ENCODE measurements at regions not wholly inside any gene's neighbourhood (a gene's known extent, or its start where the extent isn't known, plus 50 kb on each side); places are given as distances from the start of the nearest gene placed in this dataset.
"Not testable (repeated sequence)": the region's sequence is repeated elsewhere in the genome, so short reads cannot be mapped to it uniquely, and the experiment has no call there.

GRCh38 chr1:234915924-234916675, 212.5 kb downstream of the TOMM20 start:
- intact Hi-C loops (cut with DNase I) = loop anchor here (2.0 to 5.0 kb wide), 4 partner anchors 46 to 314 kb away; no protein-coding TSS in a partner anchor
- DNase-seq (ENCODE audit: low spot score) = peak; percentile 74

GRCh38 chr1:234914606-234915290, 213.9 kb downstream of the TOMM20 start:
- intact Hi-C loops (cut with DNase I) = loop anchor here (5.0 kb wide), 3 partner anchors 48 to 312 kb away; no protein-coding TSS in a partner anchor
- DNase-seq (ENCODE audit: low spot score) = peak; percentile 65

DNA sequence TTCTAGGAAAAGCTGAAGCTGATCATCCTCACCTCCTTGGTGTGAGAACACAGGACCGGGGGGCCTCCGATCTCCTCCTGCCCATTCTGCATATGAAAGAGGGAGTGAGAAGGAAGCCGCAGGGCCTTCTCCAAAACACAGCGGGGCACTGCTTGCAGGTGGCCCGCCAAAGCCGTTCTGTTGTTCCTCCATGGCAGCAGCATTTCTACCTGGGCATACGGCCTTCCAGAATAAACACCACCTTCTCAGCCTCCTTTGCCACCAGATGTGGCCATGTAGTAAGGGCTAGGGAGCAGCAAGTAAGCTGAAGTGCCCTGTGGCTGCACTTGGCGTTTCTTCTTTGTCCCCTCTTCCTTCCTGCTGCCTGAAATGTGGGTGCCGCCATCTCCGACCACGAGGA, 214.9 kb downstream of the TOMM20 start:
- intact Hi-C loops (cut with DNase I) = no loop called here
- DNase-seq (ENCODE audit: low spot score) = peak; percentile 15

DNA sequence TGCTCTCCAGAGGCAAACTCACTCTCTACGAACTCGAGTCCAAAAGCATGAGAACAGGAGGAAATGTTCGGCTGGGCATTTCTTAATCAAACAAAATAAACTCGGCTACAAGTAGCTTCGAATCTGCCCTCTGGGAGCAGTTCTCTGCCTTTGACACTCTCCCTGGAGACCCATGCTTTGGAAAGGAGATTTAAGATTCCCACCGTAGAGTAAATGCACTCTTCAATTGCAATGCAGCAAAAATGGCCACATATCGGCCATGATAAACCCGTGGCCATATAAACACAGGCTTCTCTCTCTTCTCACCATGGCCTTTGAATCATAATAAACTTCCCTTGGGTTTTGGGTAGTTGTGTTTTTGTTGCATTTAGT, 215.4 kb downstream of the TOMM20 start:
- DNase-seq (ENCODE audit: low spot score) = peak; percentile 5
- intact Hi-C loops (cut with DNase I) = no loop called here

GRCh38 chr1:234912548-234913277, 215.9 kb downstream of the TOMM20 start:
- intact Hi-C loops (cut with DNase I) = no loop called here
- peak; percentile 70 for DNase-seq (ENCODE audit: low spot score)

DNA sequence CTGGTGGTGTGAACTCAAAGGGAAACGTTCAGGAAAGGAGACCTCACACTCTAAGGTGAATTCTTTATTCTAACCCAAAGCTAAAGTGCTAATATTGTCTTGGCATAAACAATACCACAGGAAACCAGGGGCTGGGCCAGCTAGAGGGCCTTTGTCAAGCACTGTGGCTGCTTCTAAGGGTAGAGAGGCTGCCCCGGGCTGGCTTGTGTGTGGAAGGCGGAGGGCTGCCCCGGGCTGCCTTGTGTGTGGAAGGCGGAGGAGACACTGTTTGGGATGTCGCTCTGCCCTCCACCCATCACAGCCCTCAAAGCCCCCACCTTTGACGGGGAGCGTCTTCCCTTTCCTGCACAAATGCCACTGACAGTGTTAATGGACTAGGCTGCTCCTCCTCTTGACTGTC, 216.8 kb downstream of the TOMM20 start:
- no peak for DNase-seq (ENCODE audit: low spot score)
- intact Hi-C loops (cut with DNase I) = no loop called here

GRCh38 chr1:234911136-234911535, 217.5 kb downstream of the TOMM20 start:
- DNase-seq (ENCODE audit: low spot score) = not testable (repeated sequence)

DNA sequence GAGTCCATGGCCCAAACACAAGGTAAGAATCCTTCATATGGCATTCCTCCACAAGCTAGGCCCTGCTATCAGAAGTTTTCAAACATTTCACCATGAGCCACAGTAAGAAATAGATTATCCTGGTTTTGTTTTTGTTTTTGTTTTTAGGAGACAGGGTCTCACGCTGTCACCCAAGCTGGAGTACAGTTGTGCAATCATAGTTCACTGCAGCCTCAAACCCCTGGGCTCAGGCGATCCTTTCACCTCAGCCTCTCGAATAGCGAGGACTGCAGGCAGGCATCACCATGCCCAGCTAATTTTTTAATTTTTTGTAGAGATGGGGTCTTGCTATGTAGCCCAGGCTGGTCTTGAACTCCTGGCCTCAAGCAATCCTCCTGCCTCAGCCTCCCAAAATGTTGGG, 218.8 kb downstream of the TOMM20 start:
- DNase-seq (ENCODE audit: low spot score) = no peak
- intact Hi-C loops (cut with DNase I) = no loop called here

More at GRCh38 chr1:234911136-234911535, 217.5 kb downstream of the TOMM20 start:
- intact Hi-C loops (cut with DNase I) = not testable (repeated sequence)

DNA sequence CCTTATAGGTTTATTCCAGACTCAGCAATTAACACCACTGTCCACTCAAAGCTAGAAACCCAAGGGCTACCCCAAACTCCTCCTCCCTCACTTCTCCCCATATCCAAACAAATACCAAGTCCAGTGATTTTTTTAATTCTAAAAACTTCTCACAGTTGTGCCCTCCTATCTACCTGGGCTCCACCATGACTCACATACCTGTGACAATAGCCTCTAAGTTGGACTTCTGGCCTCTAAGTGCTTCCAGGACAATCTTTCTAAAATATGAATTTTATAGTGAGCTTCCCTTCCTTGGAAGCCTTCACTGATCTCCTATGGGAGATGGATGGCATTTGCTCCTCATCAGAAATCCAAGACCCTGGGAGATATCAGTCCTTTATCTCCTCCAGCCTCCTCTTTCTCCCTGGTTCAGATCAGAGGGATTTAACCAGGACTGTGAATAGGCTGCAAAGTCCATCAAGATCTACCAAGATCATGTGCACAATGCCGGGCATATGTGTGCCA, 219.3 kb downstream of the TOMM20 start:
- intact Hi-C loops (cut with DNase I) = no loop called here
- DNase-seq (ENCODE audit: low spot score) = no peak

- intact Hi-C loops (cut with DNase I) = no loop called here
- DNase-seq (ENCODE audit: low spot score) = no peak
Observed at GRCh38 chr1:234908571-234908970, 220.1 kb downstream of the TOMM20 start.

DNA sequence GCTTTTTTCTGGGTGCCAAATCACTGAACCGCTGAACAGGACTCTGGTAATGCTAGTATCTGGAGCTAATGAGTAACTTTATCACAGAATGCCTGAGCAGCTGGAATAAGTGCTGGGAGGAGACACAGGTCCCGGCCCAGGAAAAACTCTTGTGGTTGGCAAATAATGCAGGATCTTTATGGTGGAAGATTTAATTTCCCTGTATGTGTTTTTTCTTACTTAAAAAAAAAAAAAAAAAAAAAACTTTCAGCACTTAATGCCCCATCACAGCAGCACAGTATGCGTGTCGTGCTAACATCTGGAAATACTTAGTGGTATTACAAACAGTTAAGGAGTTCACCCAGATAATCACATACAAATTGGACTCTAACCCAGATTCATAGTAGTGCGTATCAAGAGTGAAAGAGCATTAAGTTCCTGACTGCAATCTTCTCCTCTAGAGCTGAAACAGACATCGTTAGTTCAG, 220.7 kb downstream of the TOMM20 start:
- intact Hi-C loops (cut with DNase I) = no loop called here
- no peak for DNase-seq (ENCODE audit: low spot score)

DNA sequence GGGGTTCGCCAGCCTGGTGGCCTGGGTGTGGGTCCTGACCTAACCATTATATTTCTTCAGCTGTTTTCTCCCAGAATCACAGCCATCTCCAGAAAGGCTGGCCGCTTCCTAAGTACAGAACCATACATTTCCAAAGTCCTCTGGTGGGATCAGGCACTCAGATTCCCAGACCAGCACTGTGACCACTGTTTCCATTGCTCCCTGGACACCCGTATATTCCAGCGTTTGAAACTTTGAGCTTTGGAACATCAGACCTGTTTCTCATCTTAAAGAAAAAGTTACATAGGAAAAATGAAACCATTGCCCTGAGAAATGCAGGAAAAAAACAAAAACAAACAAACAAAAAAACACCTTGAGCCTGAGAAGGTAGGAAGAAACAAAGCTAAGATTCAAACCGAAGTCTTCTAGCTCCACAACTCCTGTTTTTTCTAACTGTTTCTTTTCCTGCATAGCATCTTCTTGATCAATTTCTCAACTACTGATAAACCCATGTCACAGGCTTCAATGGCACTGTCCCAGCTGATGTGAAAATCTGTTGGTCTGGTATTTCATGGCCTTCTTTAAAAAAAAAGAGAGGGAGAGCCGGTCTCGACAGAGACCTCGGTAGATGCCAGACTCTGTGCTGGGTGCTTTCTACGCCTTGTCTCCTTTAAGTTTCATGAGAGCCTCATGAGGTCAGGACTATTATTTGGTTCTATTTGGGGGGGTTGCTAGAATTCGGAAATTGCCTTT, 221.3 kb downstream of the TOMM20 start:
- intact Hi-C loops (cut with DNase I) = no loop called here
- DNase-seq (ENCODE audit: low spot score) = no peak

DNA sequence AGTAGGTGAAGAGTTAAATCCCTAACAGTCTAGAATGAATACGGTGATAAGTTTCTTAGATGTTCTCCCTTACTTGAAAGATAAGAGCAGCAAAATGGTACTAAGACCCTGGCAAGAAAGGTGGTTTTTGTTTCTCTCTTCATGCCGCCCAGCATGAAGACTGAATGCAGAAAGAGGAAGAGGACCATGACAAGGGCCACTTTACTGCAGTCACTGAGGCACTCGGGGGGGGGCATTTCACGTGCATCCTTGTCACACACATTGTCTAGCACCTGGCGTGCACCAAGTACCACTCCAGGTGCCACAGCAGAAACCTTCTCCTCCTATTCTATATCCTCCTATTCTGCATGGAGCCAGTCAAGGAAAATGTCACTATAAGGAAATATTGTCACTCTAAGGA, 222.0 kb downstream of the TOMM20 start:
- no peak for DNase-seq (ENCODE audit: low spot score)
- intact Hi-C loops (cut with DNase I) = no loop called here

DNA sequence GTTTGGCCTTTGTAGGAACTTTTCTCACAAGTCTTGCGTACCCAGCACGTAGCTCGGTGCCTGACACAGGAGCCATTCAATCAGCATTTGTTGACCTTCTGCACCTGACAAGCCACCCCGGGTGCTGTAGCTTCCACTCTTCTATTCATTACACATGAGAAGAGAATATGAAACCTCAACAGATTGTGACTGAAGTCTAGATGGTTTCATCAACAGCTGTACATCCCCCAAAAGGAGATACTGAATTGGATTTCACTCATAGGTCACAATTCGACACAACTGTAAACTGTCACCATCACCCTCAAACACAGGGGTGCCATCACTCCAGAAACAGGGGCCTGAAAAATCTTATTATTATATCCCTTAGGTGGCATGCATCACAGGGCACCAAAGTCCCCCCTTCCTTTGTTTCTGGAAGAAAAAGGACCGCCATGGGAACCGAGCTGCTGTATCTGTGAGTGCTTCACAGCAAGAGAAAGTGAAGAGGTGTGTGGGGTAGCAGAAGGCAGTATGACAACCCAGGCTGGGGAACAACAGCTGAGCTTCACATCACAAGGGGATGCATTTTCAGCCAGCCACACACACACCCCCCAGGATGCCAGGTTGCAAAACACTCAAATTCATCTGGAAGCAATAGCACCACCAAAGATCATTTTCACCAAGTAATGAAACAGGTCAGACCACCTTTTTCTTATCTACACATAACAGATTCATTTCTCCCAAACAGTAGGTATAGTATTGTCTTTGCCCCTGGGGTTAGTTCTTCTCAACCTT, 225.7 kb downstream of the TOMM20 start:
- DNase-seq (ENCODE audit: low spot score) = no peak
- intact Hi-C loops (cut with DNase I) = no loop called here

GRCh38 chr1:234901491-234902049, 227.1 kb downstream of the TOMM20 start:
- no peak for DNase-seq (ENCODE audit: low spot score)
- intact Hi-C loops (cut with DNase I) = no loop called here

DNA sequence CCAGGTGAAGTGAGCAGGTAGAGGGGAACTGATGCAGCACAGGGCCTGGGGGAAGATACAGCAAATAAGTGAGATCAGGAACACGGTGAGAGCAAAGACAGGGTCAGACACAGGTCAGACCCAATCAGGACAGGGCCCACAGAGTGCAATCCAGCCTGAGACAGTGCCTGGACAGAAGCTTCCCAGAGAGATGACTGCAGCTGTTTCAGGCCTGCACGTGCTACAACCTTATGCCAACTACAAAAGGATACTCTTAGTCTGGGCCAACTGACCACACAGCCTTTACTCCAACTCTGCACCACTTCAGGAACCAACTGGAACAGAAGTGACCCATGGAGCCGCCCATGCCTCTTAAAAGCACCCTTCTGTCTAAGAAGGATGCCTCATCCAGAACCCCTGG, 228.0 kb downstream of the TOMM20 start:
- intact Hi-C loops (cut with DNase I) = no loop called here
- no peak for DNase-seq (ENCODE audit: low spot score)

DNA sequence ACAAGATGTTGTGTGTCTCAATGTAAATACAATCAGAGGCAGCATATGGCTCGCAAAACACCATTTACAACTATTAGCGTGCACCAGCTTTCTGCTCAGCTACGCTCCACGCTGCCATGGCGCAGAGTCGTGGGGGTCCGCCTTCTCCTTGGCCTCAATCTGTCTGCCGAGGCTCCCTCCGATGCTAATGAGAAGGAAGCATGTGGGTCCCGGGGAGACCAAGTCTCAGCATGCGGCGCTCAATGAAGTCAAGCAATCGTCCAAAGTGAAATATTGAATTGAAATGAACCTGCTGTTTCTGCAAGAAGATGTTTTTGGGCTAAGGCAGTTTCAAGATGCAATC, 228.9 kb downstream of the TOMM20 start:
- intact Hi-C loops (cut with DNase I) = loop anchor here (5.0 kb wide), 1 partner anchor 357 kb away; no protein-coding TSS in a partner anchor
- no peak for DNase-seq (ENCODE audit: low spot score)

- intact Hi-C loops (cut with DNase I) = loop anchor here (5.0 kb wide), 1 partner anchor 357 kb away; no protein-coding TSS in a partner anchor
- DNase-seq (ENCODE audit: low spot score) = no peak
Observed at GRCh38 chr1:234899041-234899729, 229.5 kb downstream of the TOMM20 start.
